GM12872 (cell line): ENCODE measurements at regions not wholly inside any gene's neighbourhood (a gene's known extent, or its start where the extent isn't known, plus 50 kb on each side); places are given as distances from the start of the nearest gene placed in this dataset.

ENCODE experiments used
- TF ChIP-seq, protein P1 (sequence below): IDR thresholded peaks from 3 replicates; pipeline ENCODE4 v1.5.1; 2011; ENCODE audit warnings: low read depth, mild to moderate bottlenecking, low read length, moderate library complexity; ENCODE audit not compliant: insufficient read depth

DNA sequence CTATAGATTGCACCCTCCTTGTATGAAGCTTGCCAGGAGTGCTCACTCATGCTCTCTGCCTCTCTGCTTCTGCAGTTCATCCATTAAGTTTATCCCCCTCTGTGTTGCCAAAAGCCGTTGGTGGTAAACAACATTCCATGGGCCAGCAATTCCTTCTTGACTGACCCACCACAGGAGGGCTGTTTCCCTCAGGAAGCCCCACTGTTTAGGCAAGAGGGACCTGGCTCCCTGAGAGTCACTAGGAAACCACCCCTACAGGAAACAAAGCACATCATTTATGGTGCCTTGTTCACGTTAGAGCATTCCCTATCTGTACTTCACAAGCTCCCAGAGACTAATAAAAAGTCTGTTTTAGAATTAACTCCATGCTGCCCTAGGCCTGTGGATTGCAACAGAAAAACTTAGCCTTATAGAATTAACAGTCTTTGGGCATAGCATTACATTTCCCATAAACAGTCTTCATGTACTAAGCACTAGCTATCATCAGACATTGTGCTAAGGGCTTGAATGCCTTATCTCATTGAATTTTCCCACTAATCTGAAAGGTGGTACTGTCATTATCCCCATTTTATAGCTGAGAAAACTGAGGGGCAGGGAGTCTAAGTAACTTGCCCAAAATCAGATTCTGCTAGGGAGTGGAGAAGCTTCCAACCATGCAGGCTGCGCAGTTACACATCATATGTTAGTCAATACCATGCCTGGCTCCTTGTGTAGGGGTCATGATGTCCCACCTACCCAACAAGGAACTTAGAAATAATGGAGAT is 149.9 kb downstream of the SHQ1 start:
- TF ChIP-seq, protein P1, sequence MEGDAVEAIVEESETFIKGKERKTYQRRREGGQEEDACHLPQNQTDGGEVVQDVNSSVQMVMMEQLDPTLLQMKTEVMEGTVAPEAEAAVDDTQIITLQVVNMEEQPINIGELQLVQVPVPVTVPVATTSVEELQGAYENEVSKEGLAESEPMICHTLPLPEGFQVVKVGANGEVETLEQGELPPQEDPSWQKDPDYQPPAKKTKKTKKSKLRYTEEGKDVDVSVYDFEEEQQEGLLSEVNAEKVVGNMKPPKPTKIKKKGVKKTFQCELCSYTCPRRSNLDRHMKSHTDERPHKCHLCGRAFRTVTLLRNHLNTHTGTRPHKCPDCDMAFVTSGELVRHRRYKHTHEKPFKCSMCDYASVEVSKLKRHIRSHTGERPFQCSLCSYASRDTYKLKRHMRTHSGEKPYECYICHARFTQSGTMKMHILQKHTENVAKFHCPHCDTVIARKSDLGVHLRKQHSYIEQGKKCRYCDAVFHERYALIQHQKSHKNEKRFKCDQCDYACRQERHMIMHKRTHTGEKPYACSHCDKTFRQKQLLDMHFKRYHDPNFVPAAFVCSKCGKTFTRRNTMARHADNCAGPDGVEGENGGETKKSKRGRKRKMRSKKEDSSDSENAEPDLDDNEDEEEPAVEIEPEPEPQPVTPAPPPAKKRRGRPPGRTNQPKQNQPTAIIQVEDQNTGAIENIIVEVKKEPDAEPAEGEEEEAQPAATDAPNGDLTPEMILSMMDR: no peak

DNA sequence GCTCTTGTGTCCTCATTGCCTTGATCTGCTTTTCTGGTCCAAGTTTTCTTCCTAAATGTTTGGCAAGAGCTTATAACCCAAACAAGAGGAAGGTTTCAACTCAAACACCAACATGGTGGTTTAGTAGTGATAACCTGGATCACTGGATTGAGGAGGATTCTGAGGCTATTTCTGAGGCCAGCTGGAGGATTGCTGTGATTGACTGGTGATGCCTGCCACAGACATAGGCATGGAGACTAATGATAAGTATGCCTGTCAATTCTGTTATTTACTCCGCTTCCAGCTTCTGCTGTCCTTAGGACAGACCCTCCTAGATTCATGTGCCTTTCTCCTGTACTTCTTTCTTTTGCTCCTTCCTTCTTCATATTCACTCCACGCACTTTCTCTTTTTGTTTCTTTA is 150.5 kb downstream of the SHQ1 start:
- TF ChIP-seq, protein P1: no peak

DNA sequence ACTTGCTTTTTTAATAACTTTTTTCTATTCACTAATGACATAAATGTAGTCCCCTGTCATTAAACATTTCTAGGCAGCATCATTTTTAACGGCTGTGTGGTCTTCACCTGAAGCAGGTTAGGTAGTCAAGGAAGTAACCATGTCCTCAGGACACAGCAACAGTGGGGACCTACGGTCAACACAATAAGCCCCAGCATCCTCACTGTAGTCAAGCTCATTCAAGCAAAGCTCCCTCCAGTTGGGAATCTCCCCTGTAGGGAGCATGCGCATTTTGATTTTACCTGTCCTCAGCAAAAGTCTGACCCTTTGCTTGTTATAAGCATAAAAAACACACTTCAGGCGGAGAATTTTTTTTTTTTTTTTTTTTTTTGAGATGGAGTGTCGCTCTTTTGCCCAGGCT is 151.4 kb downstream of the SHQ1 start:
- TF ChIP-seq, protein P1: no peak

DNA sequence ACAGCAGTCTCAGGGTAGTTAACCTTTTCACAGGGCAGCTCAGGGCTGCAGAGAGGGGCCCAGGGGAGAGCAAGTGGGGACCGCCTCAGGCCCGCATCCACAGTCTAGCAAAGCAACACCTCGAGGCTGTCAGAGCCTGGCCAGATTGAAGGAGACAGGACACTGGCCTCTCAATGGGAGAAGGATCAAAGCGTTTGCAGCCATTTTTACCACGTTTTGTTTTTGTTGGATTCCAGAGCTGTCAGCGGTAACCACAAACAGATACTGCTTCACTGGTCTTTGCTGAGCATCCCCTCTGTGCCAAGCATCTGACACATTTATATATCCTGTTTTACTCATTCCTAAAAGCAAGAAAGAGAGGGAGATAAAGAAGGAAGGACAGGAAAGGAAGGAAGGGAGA is 153.8 kb downstream of the SHQ1 start:
- TF ChIP-seq, protein P1: no peak

DNA sequence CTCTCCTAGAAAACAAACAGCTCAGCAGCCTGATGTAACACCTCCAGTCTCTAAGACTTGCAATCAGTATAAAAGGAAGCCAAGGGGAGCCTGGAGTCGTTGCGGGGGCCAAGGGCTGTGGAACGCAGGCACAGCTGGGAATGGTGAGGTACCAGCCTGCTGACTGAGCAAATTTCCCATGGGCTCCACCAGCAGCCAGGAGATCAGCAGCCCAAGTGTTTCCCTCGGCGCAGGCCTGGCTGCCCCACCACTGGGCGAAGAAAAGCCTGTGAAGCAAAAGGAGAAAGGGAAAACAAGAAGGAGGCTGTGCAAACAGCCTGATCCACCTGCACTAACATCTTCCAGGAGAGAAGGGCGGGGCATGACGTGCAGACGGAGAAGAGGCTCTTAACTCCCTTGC is 155.3 kb downstream of the SHQ1 start:
- TF ChIP-seq, protein P1: no peak

DNA sequence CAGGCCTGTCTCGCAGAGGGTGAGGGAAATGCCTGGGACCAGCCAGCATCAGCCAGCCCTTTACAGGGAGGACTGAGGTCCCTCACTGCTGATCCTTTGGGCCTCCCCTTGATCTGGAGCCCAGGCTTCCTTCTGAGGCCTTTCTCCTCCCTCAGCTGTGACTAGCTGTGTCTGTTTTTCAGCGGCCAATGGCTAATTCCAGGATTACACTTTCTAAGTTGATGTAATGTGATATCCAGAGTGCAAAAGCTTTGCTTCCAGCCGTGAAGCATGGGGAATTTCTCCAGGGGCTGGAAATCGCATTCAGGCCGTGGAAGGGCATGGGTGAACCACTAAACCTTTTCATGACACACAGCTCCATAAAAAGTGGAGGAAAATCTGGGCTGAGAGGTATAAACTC is 157.6 kb downstream of the SHQ1 start:
- TF ChIP-seq, protein P1: no peak

DNA sequence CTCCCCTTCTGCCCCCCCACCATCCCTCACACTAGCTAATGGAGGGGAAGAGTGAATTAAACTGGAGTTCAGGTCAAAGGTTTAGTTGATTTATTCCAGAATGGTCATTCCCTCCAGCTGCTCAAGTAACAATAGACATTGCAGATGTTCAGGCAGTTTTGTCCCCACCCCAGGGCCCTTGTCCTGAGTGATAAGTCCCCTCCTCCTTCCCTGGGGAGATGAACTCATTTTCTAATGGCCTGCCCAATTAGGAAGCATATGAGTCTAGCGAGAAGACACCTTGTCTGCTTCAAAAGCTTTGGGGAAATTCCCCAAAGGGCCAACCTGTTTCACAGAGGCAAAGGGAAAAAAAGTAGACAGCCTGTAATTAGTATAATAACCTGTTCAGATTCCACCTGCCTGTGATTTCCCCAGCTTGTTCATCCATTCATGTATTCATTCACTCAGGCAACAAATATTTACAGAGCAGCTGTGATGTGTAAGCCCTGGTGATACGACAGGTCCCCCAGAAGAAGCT is 165.3 kb downstream of the SHQ1 start:
- TF ChIP-seq, protein P1: no peak

DNA sequence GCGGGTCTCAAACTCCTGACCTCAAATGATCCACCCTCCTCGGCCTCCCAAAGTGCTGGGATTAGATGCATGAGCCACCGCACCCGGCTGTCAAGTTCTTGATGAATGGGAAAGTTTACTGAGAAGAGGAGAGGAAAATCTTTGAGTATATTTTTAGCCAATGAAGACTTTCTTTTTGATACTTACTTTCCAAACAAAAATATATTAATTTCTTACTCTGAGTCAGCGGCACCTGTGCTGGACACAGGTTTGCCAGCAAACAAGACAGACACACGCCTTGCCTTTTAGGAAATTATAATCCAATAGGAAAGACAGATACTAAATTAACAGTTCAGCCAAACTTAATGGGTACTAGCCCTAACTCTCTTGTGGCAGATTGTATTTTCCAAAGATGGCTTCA is 166.6 kb downstream of the SHQ1 start:
- TF ChIP-seq, protein P1: no peak
